HG03469 (cell line): ENCODE measurements at regions not wholly inside any gene's neighbourhood (a gene's known extent, or its start where the extent isn't known, plus 50 kb on each side); places are given as distances from the start of the nearest gene placed in this dataset.

Experiments
- ATAC-seq: cut with Tn5 transposase; IDR thresholded peaks from one replicate; pipeline ENCODE4 v1.9.1; 2021; ENCODE audit warnings: mild to moderate bottlenecking, moderate library complexity, moderate number of reproducible peaks; ENCODE audit not compliant: unreplicated experiment

GRCh38 chr11:105236664-105237063 is 97.1 kb upstream of the CARD18 start:
- no peak for ATAC-seq

- no peak for ATAC-seq
Measured at GRCh38 chr11:105233285-105233684, 93.7 kb upstream of the CARD18 start.

GRCh38 chr11:105232021-105232420 is 92.5 kb upstream of the CARD18 start:
- no peak for ATAC-seq

- ATAC-seq: no peak
Measured at GRCh38 chr11:105230586-105230985, 91.0 kb upstream of the CARD18 start.

GRCh38 chr11:105229761-105230160 is 90.2 kb upstream of the CARD18 start:
- no peak for ATAC-seq

- no peak for ATAC-seq
Measured at GRCh38 chr11:105229257-105229656, 89.7 kb upstream of the CARD18 start.

GRCh38 chr11:105227363-105227762 is 87.8 kb upstream of the CARD18 start:
- no peak for ATAC-seq

GRCh38 chr11:105226766-105227165 is 87.2 kb upstream of the CARD18 start:
- ATAC-seq: no peak

GRCh38 chr11:105226091-105226490 is 86.5 kb upstream of the CARD18 start:
- no peak for ATAC-seq

GRCh38 chr11:105224482-105225253 is 85.1 kb upstream of the CARD18 start:
- ATAC-seq: no peak

- no peak for ATAC-seq
Measured at GRCh38 chr11:105220121-105220520, 80.6 kb upstream of the CARD18 start.

- ATAC-seq: no peak
Measured at GRCh38 chr11:105219670-105220069, 80.1 kb upstream of the CARD18 start.

GRCh38 chr11:105219269-105219668 is 79.7 kb upstream of the CARD18 start:
- ATAC-seq: no peak

- ATAC-seq: no peak
Measured at GRCh38 chr11:105215528-105215927, 76.0 kb upstream of the CARD18 start.

GRCh38 chr11:105211806-105212554 is 72.4 kb upstream of the CARD18 start:
- no peak for ATAC-seq

- ATAC-seq: no peak
Measured at GRCh38 chr11:105208019-105208418, 68.5 kb upstream of the CARD18 start.

- ATAC-seq: no peak
Measured at GRCh38 chr11:105206633-105207032, 67.1 kb upstream of the CARD18 start.

- no peak for ATAC-seq
Measured at GRCh38 chr11:105204636-105205035, 65.1 kb upstream of the CARD18 start.

GRCh38 chr11:105203569-105204240 is 64.1 kb upstream of the CARD18 start:
- no peak for ATAC-seq

- no peak for ATAC-seq
Measured at GRCh38 chr11:105202844-105203548, 63.4 kb upstream of the CARD18 start.

- no peak for ATAC-seq
Measured at GRCh38 chr11:105202422-105202821, 62.9 kb upstream of the CARD18 start.
